HFF-Myc (cell line): ENCODE measurements at regions not wholly inside any gene's neighbourhood (a gene's known extent, or its start where the extent isn't known, plus 50 kb on each side); places are given as distances from the start of the nearest gene placed in this dataset.
A peak's percentile ranks its signal among the peaks of the same experiment; 100 is the strongest.

Experiments used
- DNase-seq: peaks from one replicate; pipeline ENCODE4 v3.0.0-alpha.2; 2011; ENCODE audit warnings: low read depth; ENCODE audit errors: extremely low read depth
- H3K4me3 ChIP-seq: replicated peaks from 2 replicates; pipeline ENCODE4 v1.5.1; 2011; ENCODE audit warnings: low read depth, mild to moderate bottlenecking, control low read depth, low read length
- CTCF ChIP-seq: IDR thresholded peaks from 2 replicates; pipeline ENCODE4 v1.5.1; 2012; ENCODE audit warnings: mild to moderate bottlenecking, low read depth, low read length, control low read depth; ENCODE audit errors: missing control alignments

DNA sequence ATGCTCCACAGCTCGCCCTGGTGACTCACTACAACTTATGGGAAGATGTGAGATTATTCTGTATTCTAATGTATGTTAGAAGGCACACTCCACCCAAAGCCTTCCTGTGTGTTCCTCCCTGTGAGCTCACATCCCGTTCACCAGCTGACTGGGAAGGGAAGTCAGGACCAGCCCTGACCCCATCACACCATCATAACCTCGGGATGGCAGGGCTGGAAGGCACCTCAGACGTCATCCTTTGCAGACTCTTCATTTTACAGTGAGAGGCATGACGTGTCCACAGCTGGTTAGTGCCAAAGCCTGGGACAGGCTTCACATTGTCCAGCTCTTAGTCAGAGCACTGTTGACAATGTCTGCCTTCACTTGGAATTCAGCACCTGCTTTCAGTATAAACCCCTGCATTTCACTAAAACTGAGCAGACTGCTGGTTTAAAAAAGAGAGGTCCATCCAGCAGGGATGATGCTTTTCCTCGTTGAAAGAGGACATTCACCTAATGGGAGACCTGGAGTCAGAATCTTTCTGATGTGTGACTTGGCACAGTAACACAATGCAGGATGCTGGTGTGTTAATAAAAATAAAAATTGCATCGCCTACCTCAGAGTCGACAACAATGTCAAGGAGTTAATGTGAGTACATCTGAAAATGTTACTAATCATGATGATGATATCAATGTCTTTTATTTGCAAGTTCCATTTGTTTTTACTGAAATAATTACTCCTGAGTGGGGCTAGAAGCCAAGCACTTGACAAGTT is 418.0 kb upstream of the TNP1 start:
- no peak overlapping the region for H3K4me3 ChIP-seq
- no peak for TF ChIP-seq CTCF
- DNase-seq, result peak; percentile 81

- no peak for DNase-seq
- no peak overlapping the region for H3K4me3 ChIP-seq
- no peak for TF ChIP-seq CTCF
Measured at GRCh38 chr2:217276433-217276832, 416.6 kb upstream of the TNP1 start.

DNA sequence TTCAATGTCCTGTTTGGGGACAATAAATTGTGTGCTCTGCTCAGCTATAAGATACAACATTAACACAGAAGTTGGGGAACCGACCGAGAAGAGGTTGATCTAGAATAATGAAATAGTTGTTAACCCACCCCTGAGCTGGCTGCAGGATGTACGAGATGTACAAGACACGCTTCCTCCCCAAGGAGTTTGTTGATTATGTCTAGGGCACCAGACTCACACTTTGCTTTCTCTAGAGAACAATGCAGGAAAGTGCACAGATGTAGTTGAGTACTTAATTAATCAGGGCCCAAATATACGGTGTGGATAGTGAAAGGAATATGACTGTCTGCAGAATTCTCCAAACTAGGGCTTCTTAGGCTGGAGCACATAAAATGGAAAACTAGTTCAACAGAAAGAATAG is 415.2 kb upstream of the TNP1 start:
- TF ChIP-seq CTCF, result no peak
- no peak for DNase-seq
- no peak overlapping the region for H3K4me3 ChIP-seq

- no peak for DNase-seq
- no peak for TF ChIP-seq CTCF
- H3K4me3 ChIP-seq, result no peak overlapping the region
Measured at GRCh38 chr2:217274578-217274977, 414.7 kb upstream of the TNP1 start.

DNA sequence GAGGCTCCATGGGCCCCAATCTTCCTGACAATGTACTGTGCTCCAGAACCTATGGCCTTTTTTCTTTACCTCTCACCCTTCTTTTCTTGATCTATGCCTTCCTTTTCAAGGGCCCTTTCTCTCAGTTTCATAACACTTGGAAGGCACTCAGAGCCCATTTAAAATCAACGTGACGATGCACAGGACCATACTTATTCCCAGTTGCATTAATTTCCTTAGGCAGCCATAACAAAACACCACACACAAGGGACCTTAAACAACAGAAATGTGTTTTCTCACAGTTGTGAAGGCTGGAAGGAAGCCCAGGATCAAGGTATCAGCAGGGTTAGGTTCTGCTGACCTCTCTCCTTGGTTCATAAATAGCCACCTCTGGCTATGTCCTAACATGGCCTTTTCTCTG is 414.0 kb upstream of the TNP1 start:
- DNase-seq, result no peak
- TF ChIP-seq CTCF, result no peak
- H3K4me3 ChIP-seq, result no peak overlapping the region

DNA sequence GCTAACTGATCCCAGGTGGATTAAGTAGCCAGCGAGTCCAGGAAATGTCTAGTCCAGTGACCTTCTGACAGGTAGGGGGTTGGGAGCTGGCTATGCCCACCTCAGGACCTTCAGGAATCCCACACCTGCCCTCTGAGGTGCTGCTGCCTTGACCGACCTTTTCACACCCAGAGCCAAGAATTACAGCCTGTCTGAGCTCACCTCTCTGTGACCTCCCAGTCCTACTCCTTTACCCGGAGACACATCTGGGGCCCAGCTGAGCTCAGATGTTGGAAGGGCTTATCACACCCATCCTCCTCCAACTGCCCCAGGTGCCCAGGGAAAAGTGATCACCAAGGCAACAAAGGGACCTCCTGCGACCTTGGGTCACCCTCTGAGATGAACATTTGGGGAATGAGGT is 413.3 kb upstream of the TNP1 start:
- TF ChIP-seq CTCF, result no peak
- DNase-seq, result no peak
- no peak overlapping the region for H3K4me3 ChIP-seq

DNA sequence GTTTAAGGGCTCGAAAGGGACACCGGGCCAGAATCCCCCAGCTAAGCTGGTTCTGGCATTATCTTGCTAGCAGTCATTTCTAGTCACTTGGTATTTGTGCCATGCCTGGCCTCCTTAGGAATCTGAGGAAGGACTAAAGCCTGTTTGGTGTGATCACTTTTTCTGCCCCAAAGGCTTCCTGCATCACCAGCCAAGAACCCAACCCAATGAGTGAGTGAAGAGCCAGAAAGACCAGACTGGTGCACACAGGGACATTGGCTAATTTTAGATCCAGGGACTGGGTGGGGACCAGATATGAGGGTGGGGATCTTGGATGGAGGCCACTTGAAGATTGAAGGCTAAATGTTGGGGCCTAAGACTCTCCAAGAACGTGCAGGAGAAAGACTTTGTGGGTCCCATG is 411.9 kb upstream of the TNP1 start:
- no peak overlapping the region for H3K4me3 ChIP-seq
- no peak for TF ChIP-seq CTCF
- DNase-seq, result no peak
